ENCODE measurements at regions not wholly inside any gene's neighbourhood (a gene's known extent, or its start where the extent isn't known, plus 50 kb on each side); places are given as distances from the start of the nearest gene placed in this dataset.
"Not testable (repeated sequence)": the region's sequence is repeated elsewhere in the genome, so short reads cannot be mapped to it uniquely, and the experiment has no call there.

DNA sequence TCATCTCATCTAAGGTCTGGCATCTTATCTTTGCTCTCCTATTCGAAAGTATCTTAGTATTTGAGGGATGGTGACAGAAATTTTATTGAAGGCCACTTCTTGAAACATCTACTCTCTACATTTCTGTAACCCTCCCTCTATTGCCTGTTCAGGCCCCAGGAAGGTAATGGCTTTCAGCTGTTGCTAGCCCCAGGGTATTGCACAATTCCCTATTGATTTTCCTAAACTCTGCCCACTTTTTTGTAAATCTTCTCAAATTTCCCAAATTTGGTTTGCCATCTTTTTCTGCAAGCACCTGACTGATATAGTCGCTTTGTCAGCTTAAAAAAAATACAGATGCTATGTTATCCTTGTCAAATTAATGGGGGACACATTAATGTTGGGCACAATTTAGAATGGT is 242.1 kb downstream of the RAP2B start:
- no peak overlapping the region for H3K4me3 ChIP-seq (ENCODE audit: low read depth, low read length)
- no peak for TF ChIP-seq CTCF (IDR thresholded peaks at IDR 0.05; ENCODE audit: low read depth, low read length, missing control alignments)
- no peaks in the 10 kb centered on the region for H3K36me3 ChIP-seq (replicated peaks)
- no peak overlapping the region for H3K27ac ChIP-seq
- no peaks in the 10 kb centered on the region for H3K27me3 ChIP-seq (replicated peaks)
- DNase-seq: no peak
- in situ Hi-C loops (cut with HindIII; ENCODE audit: low pct_ligation_motif_present, low sequenced_read_pairs): no loop called here

DNA sequence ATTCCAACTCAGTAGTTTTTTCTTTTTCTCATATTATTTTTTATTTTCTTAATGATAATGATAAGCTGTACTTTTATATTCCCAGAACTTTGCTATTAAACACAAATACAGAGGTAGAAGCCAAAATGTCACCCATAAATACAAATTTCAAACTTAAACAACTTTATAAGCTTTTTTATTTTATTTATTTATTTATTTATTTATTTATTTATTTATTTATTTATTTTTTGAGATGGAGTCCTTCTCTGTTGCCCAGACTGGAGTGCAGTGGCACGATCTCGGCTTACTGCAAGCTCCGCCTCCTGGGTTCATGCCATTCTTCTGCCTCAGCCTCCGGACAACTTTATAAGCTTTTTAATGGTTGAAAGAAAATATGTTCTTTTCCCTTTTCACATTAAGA is 243.3 kb downstream of the RAP2B start:
- H3K27me3 ChIP-seq (replicated peaks); in situ Hi-C loops (cut with HindIII; ENCODE audit: low pct_ligation_motif_present, low sequenced_read_pairs); H3K4me3 ChIP-seq (ENCODE audit: low read depth, low read length); H3K27ac ChIP-seq; H3K36me3 ChIP-seq (replicated peaks); DNase-seq: not testable (repeated sequence)

GRCh38 chr3:153410517-153410916 is 248.5 kb downstream of the RAP2B start:
- in situ Hi-C loops (cut with HindIII; ENCODE audit: low pct_ligation_motif_present, low sequenced_read_pairs): no loop called here
- TF ChIP-seq CTCF (IDR thresholded peaks at IDR 0.05; ENCODE audit: low read depth, low read length, missing control alignments): no peak
- H3K27me3 ChIP-seq (replicated peaks): no peaks in the 10 kb centered on the region
- no peak overlapping the region for H3K27ac ChIP-seq
- no peaks in the 10 kb centered on the region for H3K36me3 ChIP-seq (replicated peaks)
- DNase-seq: no peak
- no peak overlapping the region for H3K4me3 ChIP-seq (ENCODE audit: low read depth, low read length)

DNA sequence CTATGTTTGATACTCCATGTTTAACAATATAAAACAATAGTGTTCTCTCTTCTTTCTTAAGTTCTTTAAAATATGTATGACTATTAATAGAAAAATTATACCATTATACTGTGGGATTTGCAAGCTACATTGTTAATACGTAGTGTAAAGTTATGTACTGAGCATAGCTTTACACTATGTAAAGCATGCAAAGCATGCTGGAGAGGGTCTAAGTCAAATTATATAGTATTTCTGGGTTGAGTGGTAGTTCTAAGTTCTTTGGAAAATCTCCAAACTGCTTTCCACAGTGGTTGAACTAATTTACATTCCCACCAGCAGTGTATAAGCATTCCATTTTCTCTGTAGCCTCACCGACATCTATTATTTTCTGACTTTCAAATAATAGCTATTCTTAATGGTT is 253.0 kb downstream of the RAP2B start:
- H3K4me3 ChIP-seq (ENCODE audit: low read depth, low read length): no peak overlapping the region
- no peak overlapping the region for H3K27ac ChIP-seq
- H3K27me3 ChIP-seq (replicated peaks): no peaks in the 10 kb centered on the region
- in situ Hi-C loops (cut with HindIII; ENCODE audit: low pct_ligation_motif_present, low sequenced_read_pairs): no loop called here
- no peaks in the 10 kb centered on the region for H3K36me3 ChIP-seq (replicated peaks)
- DNase-seq: no peak
- TF ChIP-seq CTCF (IDR thresholded peaks at IDR 0.05; ENCODE audit: low read depth, low read length, missing control alignments): no peak

DNA sequence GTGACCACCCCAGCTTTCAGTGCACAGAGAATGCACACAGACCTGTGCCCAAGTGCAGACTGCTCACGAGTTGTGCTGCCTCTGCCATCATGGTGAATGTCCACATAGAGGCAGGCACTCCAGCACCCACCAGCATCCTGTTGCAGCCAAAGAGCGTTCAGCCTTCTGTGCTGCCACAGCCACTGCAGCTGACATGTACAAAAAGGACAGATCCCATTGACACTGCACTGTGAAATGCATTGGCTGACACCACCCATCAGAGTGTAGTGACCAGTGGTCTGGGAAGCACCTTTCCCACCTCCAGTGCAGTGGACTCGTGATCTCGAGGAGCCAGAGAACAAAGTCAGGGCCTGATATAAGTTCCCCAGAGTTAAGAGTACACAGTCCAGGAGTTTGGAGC is 260.3 kb downstream of the RAP2B start:
- no peak for DNase-seq
- no peaks in the 10 kb centered on the region for H3K27me3 ChIP-seq (replicated peaks)

DNA sequence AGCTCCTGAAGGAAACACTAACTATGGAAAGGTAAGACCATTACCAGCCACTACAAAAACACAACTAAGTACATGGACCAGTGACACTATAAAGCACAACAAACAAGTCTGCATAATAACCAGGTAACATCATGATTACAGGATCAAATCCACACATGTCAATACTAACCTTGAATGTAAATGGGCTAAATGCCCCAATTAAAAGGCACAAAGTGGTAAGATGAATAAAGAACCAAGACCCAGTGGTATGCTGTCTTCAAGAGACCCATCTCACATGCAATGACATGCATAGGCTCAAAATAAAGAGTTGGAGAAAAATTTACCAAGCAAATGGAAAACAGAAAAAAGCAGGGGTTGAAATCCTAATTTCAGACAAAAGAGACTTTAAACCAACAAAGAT is 261.8 kb downstream of the RAP2B start:
- H3K36me3 ChIP-seq (replicated peaks); H3K27me3 ChIP-seq (replicated peaks); H3K4me3 ChIP-seq (ENCODE audit: low read depth, low read length); H3K27ac ChIP-seq; in situ Hi-C loops (cut with HindIII; ENCODE audit: low pct_ligation_motif_present, low sequenced_read_pairs); DNase-seq: not testable (repeated sequence)

More for the DNA sequence above, 260.3 kb downstream of the RAP2B start:
- Histone ChIP-seq H3K27ac (no peak overlapping the region), H3K36me3 (replicated peaks) (no peaks in the 10 kb centered on the region), H3K4me3 (ENCODE audit: low read depth, low read length) (no peak overlapping the region)
- in situ Hi-C loops (cut with HindIII; ENCODE audit: low pct_ligation_motif_present, low sequenced_read_pairs): no loop called here
- TF ChIP-seq CTCF (IDR thresholded peaks at IDR 0.05; ENCODE audit: low read depth, low read length, missing control alignments): no peak

- H3K27ac ChIP-seq: no peak overlapping the region
- no peak for TF ChIP-seq CTCF (IDR thresholded peaks at IDR 0.05; ENCODE audit: low read depth, low read length, missing control alignments)
- DNase-seq: no peak
- no peaks in the 10 kb centered on the region for H3K27me3 ChIP-seq (replicated peaks)
- no peaks in the 10 kb centered on the region for H3K36me3 ChIP-seq (replicated peaks)
- in situ Hi-C loops (cut with HindIII; ENCODE audit: low pct_ligation_motif_present, low sequenced_read_pairs): no loop called here
- no peak overlapping the region for H3K4me3 ChIP-seq (ENCODE audit: low read depth, low read length)
These were observed 264.3 kb downstream of the RAP2B start for GRCh38 chr3:153426344-153426743.
